Naive thymus-derived CD4-positive, alpha-beta T cell (primary cell): ENCODE measurements at regions not wholly inside any gene's neighbourhood (a gene's known extent, or its start where the extent isn't known, plus 50 kb on each side); places are given as distances from the start of the nearest gene placed in this dataset.

Source experiments
- ATAC-seq: fragments of 150-1000 bp; cut with Tn5 transposase; 2 replicates; pipeline ENCODE4 v1.10.0; 2021; ENCODE audit warnings: mild to moderate bottlenecking, moderate library complexity
- CTCF ChIA-PET: fragments of 350-600 bp; sonication (Branson Sonifier 250); formaldehyde crosslinking; loops from one replicate; lab custom pipeline; 2021; ENCODE audit warnings: antibody characterized with exemption; lab: Charles Lee
- POLR2A ChIA-PET: fragments of 350-600 bp; sonication (Branson Sonifier 250); formaldehyde crosslinking; loops from one replicate; lab custom pipeline; 2021; ENCODE audit warnings: antibody characterized with exemption, inconsistent platforms; lab: Charles Lee
- DNase-seq, 9 donors: peaks; one replicate each; pipeline versions ENCODE4 v3.0.0 to v3.0.0-alpha.2; 2020 to 2022; ENCODE audit warnings: mixed read lengths in 1 of 9
- H3K27ac ChIP-seq: one replicate; pipeline ENCODE4 v1.7.0; 2013; ENCODE audit warnings: mild to moderate bottlenecking, low read depth, low read length, moderate library complexity
- H3K27me3 ChIP-seq, 2 donors: one replicate each; pipeline ENCODE4 v1.7.0; 2013; ENCODE audit warnings: low read length in 2 of 2, mild to moderate bottlenecking in 2 of 2, moderate library complexity in 2 of 2; ENCODE audit not compliant: control insufficient read depth in 2 of 2, insufficient read depth in 2 of 2
- H3K36me3 ChIP-seq, 3 experiments: 1 replicate in 2 of 3; 2 replicates in 1 of 3; pipeline ENCODE4 v1.7.0; 2013; ENCODE audit warnings: low read length in 3 of 3, mild to moderate bottlenecking in 3 of 3, moderate library complexity in 1 of 3; ENCODE audit not compliant: insufficient read depth in 3 of 3, control insufficient read depth in 2 of 3
- H3K4me1 ChIP-seq, 2 donors: one replicate each; pipeline ENCODE4 v1.7.0; 2013; ENCODE audit warnings: low read length in 2 of 2, mild to moderate bottlenecking in 2 of 2, moderate library complexity in 1 of 2; ENCODE audit not compliant: control insufficient read depth in 2 of 2, insufficient read depth in 2 of 2
- H3K4me3 ChIP-seq: 2 replicates; pipeline ENCODE4 v1.7.0; 2013; ENCODE audit warnings: mild to moderate bottlenecking, low read length
- H3K9me3 ChIP-seq, 3 experiments: 1 replicate in 2 of 3; 2 replicates in 1 of 3; pipeline ENCODE4 v1.7.0; 2013; ENCODE audit warnings: low read length in 3 of 3; ENCODE audit not compliant: control insufficient read depth in 2 of 3
- H3K27ac Mint-ChIP-seq, 9 donors: one replicate each; pipeline ENCODE4 v1.8.0; 2020 to 2022; ENCODE audit warnings: mixed read lengths in 9 of 9, mild to moderate bottlenecking in 8 of 9, moderate library complexity in 5 of 9, inconsistent platforms in 2 of 9
- H3K27me3 Mint-ChIP-seq, 5 donors: one replicate each; pipeline ENCODE4 v1.8.0; 2021 to 2022; ENCODE audit warnings: mixed read lengths in 5 of 5, mild to moderate bottlenecking in 1 of 5
- H3K36me3 Mint-ChIP-seq, 5 donors: one replicate each; pipeline ENCODE4 v1.8.0; 2020 to 2022; ENCODE audit warnings: mixed read lengths in 5 of 5, mild to moderate bottlenecking in 3 of 5, inconsistent platforms in 1 of 5
- H3K4me1 Mint-ChIP-seq, 7 donors: one replicate each; pipeline ENCODE4 v1.8.0; 2020 to 2022; ENCODE audit warnings: mixed read lengths in 7 of 7, mild to moderate bottlenecking in 3 of 7, inconsistent platforms in 1 of 7
- H3K4me3 Mint-ChIP-seq, 10 donors: one replicate each; pipeline ENCODE4 v1.8.0; 2020 to 2022; ENCODE audit warnings: mild to moderate bottlenecking in 10 of 10, mixed read lengths in 10 of 10, moderate library complexity in 6 of 10, inconsistent platforms in 2 of 10
- H3K9me3 Mint-ChIP-seq, 11 donors: one replicate each; pipeline ENCODE4 v1.8.0; 2020 to 2022; ENCODE audit warnings: mixed read lengths in 11 of 11, mild to moderate bottlenecking in 4 of 11, inconsistent platforms in 1 of 11, moderate library complexity in 1 of 11
- intact Hi-C, 2 donors: fragments of 100-400 bp; cut with micrococcal nuclease; formaldehyde crosslinking; loops; one replicate each; pipeline ENCODE4 v1.15.1; 2023

DNA sequence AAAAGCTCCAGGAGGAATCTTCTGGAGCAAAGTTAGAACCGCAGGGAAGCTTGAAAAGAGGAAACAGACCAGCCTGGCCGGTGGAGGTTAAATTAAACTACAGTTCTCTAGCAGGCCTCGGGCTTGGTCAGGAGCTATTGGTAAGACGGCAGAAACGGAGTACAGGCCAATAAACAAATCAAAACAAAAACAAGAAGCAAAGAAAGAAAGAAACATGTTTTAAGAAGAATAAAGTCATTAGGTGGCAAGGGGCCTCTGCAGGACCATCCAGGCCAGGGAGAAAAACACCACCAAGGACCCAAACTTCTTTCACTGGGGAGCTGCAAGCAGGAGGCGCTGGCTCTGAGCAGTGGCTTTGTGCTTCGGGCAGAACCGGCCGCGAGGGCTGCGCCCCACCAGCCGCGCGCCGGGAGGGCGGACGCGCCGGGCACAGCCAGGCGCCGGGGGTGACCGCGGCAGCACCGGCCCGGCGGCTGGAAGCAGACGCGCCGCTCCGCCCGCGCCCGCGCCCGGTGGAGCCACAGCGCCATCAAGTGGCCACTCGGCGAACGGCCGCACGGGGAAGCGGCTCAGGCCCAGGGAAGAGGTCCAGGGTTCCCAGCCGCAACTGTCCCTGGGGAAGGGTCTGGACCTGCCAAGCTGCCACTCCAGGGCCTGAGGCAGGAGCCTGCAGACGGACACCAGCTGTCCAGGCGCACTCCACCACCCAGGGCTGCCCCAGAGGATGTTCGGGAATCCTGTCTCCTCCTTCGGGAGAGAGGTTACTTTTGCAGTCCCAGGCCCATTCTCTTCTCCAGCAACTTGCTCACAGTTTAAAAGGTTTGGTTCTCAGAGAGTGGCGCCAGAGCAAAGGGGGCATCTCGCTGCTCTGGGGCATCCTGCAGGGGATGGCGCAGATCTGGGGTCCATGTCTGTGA is 419.4 kb downstream of the SOX9 start:
- DNase-seq = peak in 8 of 9 donors; percentile 16 to 81 (median 40)
- H3K27me3 Mint-ChIP-seq = peaks cover 16 to 52% (median 46%) of the 10 kb centered on the region in 5 donors
- peaks cover 0 to 5% (median 0%) of the 10 kb centered on the region in 11 donors for H3K9me3 Mint-ChIP-seq
- intact Hi-C loops = no loop called here
- peak; percentile 74 for ATAC-seq
- H3K4me1 Mint-ChIP-seq = peaks cover 3 to 11% (median 5%) of the 10 kb centered on the region in 7 donors
- Histone ChIP-seq H3K4me1 (no peaks in the 10 kb centered on the region), H3K4me3 (no peak overlapping the region), H3K36me3 (no peaks in the 10 kb centered on the region), H3K27ac (no peak overlapping the region), H3K27me3 (no peaks in the 10 kb centered on the region), H3K9me3 (no peaks in the 10 kb centered on the region)
- H3K27ac Mint-ChIP-seq = no peak overlapping the region
- H3K36me3 Mint-ChIP-seq = no peaks in the 10 kb centered on the region
- ChIA-PET POLR2A (no interaction called here), CTCF (no interaction called here)
- peak overlapping the region; percentile 2 to 68 (median 47) for H3K4me3 Mint-ChIP-seq

DNA sequence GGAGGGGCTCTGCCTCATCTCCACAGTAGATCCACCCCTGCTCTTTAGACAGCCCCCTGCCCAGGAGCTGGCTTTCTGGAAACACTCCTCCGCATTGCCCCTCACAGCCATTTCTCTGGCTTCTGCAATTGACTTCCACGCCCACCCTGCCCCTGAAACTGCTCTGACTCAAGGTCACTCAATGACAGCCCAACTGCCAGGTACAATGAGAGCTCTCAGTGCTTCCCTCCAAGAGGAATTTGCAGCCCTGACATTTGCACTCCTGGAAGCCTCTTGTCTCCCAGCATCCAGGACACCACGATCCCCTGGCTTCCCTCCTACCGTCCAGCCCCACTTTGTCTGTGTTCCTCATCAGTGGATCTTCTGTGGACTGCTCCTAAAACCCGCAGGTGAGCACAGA is 421.5 kb downstream of the SOX9 start:
- Histone ChIP-seq H3K4me1 (no peaks in the 10 kb centered on the region), H3K27ac (no peak overlapping the region), H3K27me3 (no peaks in the 10 kb centered on the region), H3K36me3 (no peaks in the 10 kb centered on the region), H3K4me3 (no peak overlapping the region), H3K9me3 (no peaks in the 10 kb centered on the region)
- ChIA-PET CTCF (no interaction called here), POLR2A (no interaction called here)
- DNase-seq (no peak), ATAC-seq (no peak)
- Mint-ChIP-seq H3K36me3 (no peaks in the 10 kb centered on the region), H3K4me1 (peaks cover 3 to 11% (median 5%) of the 10 kb centered on the region in 7 donors), H3K27me3 (peaks cover 16 to 46% (median 35%) of the 10 kb centered on the region in 5 donors), H3K9me3 (peaks cover 0 to 5% (median 0%) of the 10 kb centered on the region in 11 donors), H3K4me3 (no peak overlapping the region), H3K27ac (no peak overlapping the region)
- intact Hi-C loops = no loop called here

DNA sequence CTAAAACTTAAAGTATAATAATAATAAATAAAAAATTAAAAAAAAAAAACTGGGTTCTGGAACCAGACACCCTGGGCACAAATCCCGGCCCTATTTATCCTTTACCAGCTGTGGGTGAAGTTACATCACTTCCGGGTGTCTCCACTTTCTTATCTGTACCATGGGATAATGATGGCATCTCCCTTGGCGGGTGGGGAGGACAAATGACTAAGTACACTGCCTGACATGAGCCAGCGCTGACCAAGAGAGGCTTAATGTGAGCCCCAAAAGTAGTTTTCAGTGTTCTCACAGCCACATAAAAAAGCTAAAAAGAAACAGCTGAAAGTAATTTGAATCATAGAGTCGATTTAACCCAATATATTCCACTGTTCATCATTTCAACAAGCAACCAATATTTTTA is 424.9 kb downstream of the SOX9 start:
- DNase-seq (no peak), ATAC-seq (no peak)
- Mint-ChIP-seq H3K9me3 (peaks cover 0 to 5% (median 0%) of the 10 kb centered on the region in 11 donors), H3K27ac (no peak overlapping the region), H3K4me3 (no peak overlapping the region), H3K36me3 (no peaks in the 10 kb centered on the region), H3K4me1 (peaks cover 0 to 3% (median 0%) of the 10 kb centered on the region in 7 donors), H3K27me3 (peaks cover 4 to 28% (median 23%) of the 10 kb centered on the region in 5 donors)
- ChIA-PET POLR2A (no interaction called here), CTCF (interaction anchor here (0.6 kb wide), 1 partner anchor 8 kb away, joined by 3 read pairs; no protein-coding TSS in a partner anchor)
- Histone ChIP-seq H3K4me1 (no peaks in the 10 kb centered on the region), H3K27ac (no peak overlapping the region), H3K36me3 (no peaks in the 10 kb centered on the region), H3K4me3 (no peak overlapping the region), H3K27me3 (no peaks in the 10 kb centered on the region), H3K9me3 (no peaks in the 10 kb centered on the region)
- intact Hi-C loops = no loop called here

DNA sequence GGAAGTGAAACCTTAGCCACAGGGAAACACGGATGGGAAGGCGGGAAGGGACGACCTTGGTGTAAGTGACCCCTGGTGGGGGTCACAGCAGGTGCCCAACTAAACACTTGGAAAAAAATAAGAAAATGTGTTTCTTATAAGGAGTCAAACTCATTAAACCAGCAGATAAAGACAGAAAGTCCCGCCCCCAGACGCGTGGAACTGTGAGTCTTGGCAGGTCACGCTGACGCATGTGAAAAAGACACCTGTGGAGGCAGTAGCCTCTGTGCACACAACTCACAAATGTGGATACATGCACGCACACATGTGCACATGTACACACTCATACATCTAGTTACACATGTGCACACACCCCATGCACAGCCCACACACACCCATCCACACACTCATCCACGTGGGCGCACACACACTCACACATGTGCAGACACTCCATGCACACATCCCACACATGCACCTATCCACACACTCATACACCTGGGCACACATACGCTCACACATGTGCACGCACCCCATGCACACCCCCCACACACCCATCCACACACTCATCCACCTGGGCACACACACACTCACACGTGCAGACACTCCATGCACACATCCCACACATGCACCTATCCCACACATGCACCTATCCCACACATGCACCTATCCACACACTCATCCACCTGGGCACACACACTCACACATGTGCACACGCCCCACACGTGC is 432.4 kb downstream of the SOX9 start:
- DNase-seq (no peak), ATAC-seq (peak; percentile 15)
- Histone ChIP-seq H3K36me3 (no peaks in the 10 kb centered on the region), H3K4me1 (no peaks in the 10 kb centered on the region), H3K9me3 (no peaks in the 10 kb centered on the region), H3K4me3 (no peak overlapping the region), H3K27ac (no peak overlapping the region), H3K27me3 (no peaks in the 10 kb centered on the region)
- POLR2A ChIA-PET = no interaction called here
- no peaks in the 10 kb centered on the region for H3K4me1 Mint-ChIP-seq
- H3K9me3 Mint-ChIP-seq = no peaks in the 10 kb centered on the region
- peaks cover 0 to 7% (median 4%) of the 10 kb centered on the region in 5 donors for H3K27me3 Mint-ChIP-seq
- intact Hi-C loops = no loop called here
- no peak overlapping the region for H3K4me3 Mint-ChIP-seq
- no peaks in the 10 kb centered on the region for H3K36me3 Mint-ChIP-seq
- H3K27ac Mint-ChIP-seq = no peak overlapping the region
- CTCF ChIA-PET = no interaction called here

DNA sequence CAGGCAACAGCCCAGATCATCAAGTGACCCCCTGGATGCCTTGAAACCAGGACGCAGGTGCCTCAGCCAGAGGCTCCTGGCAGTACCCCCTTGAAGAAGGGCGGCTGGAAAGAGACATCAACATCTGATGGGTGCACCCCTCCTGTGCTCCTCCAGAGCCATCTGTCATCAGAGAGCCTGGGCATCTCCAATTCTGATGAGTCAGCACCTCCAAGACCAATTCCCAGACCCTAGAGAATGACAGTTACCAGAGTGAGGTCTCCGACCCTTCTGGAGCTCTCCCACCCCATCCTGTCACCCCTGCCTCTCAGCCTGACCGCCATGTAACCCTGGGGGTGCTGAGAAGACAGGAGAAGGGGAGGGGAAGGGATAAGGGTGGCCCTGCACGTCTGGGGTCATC is 433.7 kb downstream of the SOX9 start:
- no peaks in the 10 kb centered on the region for H3K4me1 Mint-ChIP-seq
- Histone ChIP-seq H3K4me3 (no peak overlapping the region), H3K27me3 (no peaks in the 10 kb centered on the region), H3K4me1 (no peaks in the 10 kb centered on the region), H3K27ac (no peak overlapping the region), H3K9me3 (no peaks in the 10 kb centered on the region), H3K36me3 (no peaks in the 10 kb centered on the region)
- ChIA-PET CTCF (no interaction called here), POLR2A (no interaction called here)
- H3K9me3 Mint-ChIP-seq = no peaks in the 10 kb centered on the region
- intact Hi-C loops = no loop called here
- no peaks in the 10 kb centered on the region for H3K36me3 Mint-ChIP-seq
- peaks cover 0 to 11% (median 4%) of the 10 kb centered on the region in 5 donors for H3K27me3 Mint-ChIP-seq
- H3K27ac Mint-ChIP-seq = no peak overlapping the region
- DNase-seq = no peak
- ATAC-seq = no peak
- no peak overlapping the region for H3K4me3 Mint-ChIP-seq

DNA sequence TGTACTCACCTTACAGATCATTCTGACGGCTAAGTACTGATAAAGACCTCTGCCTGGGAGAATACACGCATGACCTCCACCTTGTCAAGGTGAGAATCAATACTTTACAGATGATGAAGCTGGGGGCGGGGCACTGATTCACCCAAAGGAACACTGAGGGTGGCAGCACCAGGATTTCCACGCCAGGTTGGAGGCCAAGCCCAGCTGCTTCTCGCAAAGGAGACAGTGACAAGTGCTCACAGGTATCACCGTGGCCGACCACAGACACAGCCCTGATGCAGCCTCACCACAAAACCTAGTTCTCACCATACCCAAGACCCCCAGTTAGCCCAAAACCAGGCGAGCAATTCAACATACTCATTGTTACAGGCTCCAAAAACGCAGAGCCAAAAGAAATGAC is 434.2 kb downstream of the SOX9 start:
- Mint-ChIP-seq H3K4me3 (no peak overlapping the region), H3K36me3 (no peaks in the 10 kb centered on the region), H3K27ac (no peak overlapping the region), H3K4me1 (no peaks in the 10 kb centered on the region), H3K9me3 (no peaks in the 10 kb centered on the region), H3K27me3 (peaks cover 0 to 9% (median 4%) of the 10 kb centered on the region in 5 donors)
- ATAC-seq (no peak), DNase-seq (no peak)
- intact Hi-C loops = no loop called here
- Histone ChIP-seq H3K9me3 (no peaks in the 10 kb centered on the region), H3K4me3 (no peak overlapping the region), H3K27ac (no peak overlapping the region), H3K36me3 (no peaks in the 10 kb centered on the region), H3K27me3 (no peaks in the 10 kb centered on the region), H3K4me1 (no peaks in the 10 kb centered on the region)
- ChIA-PET CTCF (no interaction called here), POLR2A (no interaction called here)
